Endodermal cell (in vitro differentiated cells): ENCODE measurements at regions not wholly inside any gene's neighbourhood (a gene's known extent, or its start where the extent isn't known, plus 50 kb on each side); places are given as distances from the start of the nearest gene placed in this dataset.

Experiments used
- DNase-seq: peaks from one replicate; pipeline ENCODE4 v3.0.0-alpha.2; 2017
- H3K27ac ChIP-seq: 2 replicates; pipeline ENCODE4 v1.5.1; 2013; ENCODE audit warnings: mild to moderate bottlenecking, low read depth, low read length, moderate library complexity
- H3K27me3 ChIP-seq: 2 replicates; pipeline ENCODE4 v1.6.1; 2013; ENCODE audit warnings: mild to moderate bottlenecking, low read length, moderate library complexity; ENCODE audit not compliant: insufficient read depth, control insufficient read depth, poor library complexity, severe bottlenecking
- H3K36me3 ChIP-seq: 2 replicates; pipeline ENCODE4 v1.7.0; 2013; ENCODE audit warnings: mild to moderate bottlenecking, low read length, moderate library complexity; ENCODE audit not compliant: control insufficient read depth, insufficient read depth
- H3K4me1 ChIP-seq: one replicate; pipeline ENCODE4 v1.7.0; 2013; ENCODE audit warnings: low read length; ENCODE audit not compliant: control insufficient read depth, insufficient read depth
- H3K4me3 ChIP-seq: 2 replicates; pipeline ENCODE4 v1.5.1; 2013; ENCODE audit warnings: mild to moderate bottlenecking, low read length, moderate library complexity
- H3K9ac ChIP-seq: 2 replicates; pipeline ENCODE4 v1.6.1; 2013; ENCODE audit warnings: mild to moderate bottlenecking, low read length, moderate library complexity; ENCODE audit not compliant: poor library complexity, severe bottlenecking; ENCODE audit errors: extremely low read depth
- H3K9me3 ChIP-seq: 2 replicates; pipeline ENCODE4 v1.6.1; 2013; ENCODE audit warnings: mild to moderate bottlenecking, low read length, moderate library complexity; ENCODE audit not compliant: control insufficient read depth
- H3K27ac Mint-ChIP-seq: 2 replicates; pipeline ENCODE4 v1.8.0; 2020; ENCODE audit warnings: mixed read lengths
- H3K27me3 Mint-ChIP-seq: 2 replicates; pipeline ENCODE4 v1.8.0; 2021; ENCODE audit warnings: mild to moderate bottlenecking, mixed read lengths; ENCODE audit not compliant: insufficient read depth
- H3K36me3 Mint-ChIP-seq: 2 replicates; pipeline ENCODE4 v1.8.0; 2020; ENCODE audit warnings: low read depth, mixed read lengths
- H3K4me1 Mint-ChIP-seq: 2 replicates; pipeline ENCODE4 v1.8.0; 2020; ENCODE audit warnings: mixed read lengths
- H3K4me3 Mint-ChIP-seq: 2 replicates; pipeline ENCODE4 v1.8.0; 2020; ENCODE audit warnings: mild to moderate bottlenecking, moderate library complexity, mixed read lengths
- H3K9me3 Mint-ChIP-seq: 2 replicates; pipeline ENCODE4 v1.8.0; 2020; ENCODE audit warnings: mild to moderate bottlenecking, mixed read lengths
- CTCF ChIP-seq: fragments of 200-600 bp; sonication (generic); conservative IDR thresholded peaks from 2 replicates; pipeline ENCODE4 v1.5.0; 2021; ENCODE audit warnings: antibody characterized with exemption, mild to moderate bottlenecking
- WGBS, 2 experiments: methylation state at CpG; one replicate each; pipeline versions ENCODE4 v1.1.5 to v1.1.7; 2013; ENCODE audit warnings: missing lambda C conversion rate in 2 of 2, mixed read lengths in 1 of 2; ENCODE audit not compliant: insufficient coverage in 1 of 2, insufficient read length in 1 of 2; 5-methylcytosine and 5-hydroxymethylcytosine counted together

GRCh38 chr1:165147799-165148198 lies 208.7 kb downstream of the LMX1A start:
- no peaks in the 10 kb centered on the region for H3K9me3 ChIP-seq
- no peak overlapping the region for H3K27ac Mint-ChIP-seq
- H3K27me3 ChIP-seq: peaks cover 31% of the 10 kb centered on the region
- no peak for TF ChIP-seq CTCF
- no peak overlapping the region for H3K9ac ChIP-seq
- DNase-seq: no peak
- 92 to 95% methylated on average over 2 of the region's 2 CpGs for WGBS, 2 experiments
- no peaks in the 10 kb centered on the region for H3K36me3 Mint-ChIP-seq
- H3K9me3 Mint-ChIP-seq: no peaks in the 10 kb centered on the region
- no peak overlapping the region for H3K4me3 Mint-ChIP-seq
- H3K27me3 Mint-ChIP-seq: peaks cover 55% of the 10 kb centered on the region
- no peak overlapping the region for H3K4me3 ChIP-seq
- no peaks in the 10 kb centered on the region for H3K4me1 Mint-ChIP-seq
- H3K27ac ChIP-seq: no peak overlapping the region
- no peaks in the 10 kb centered on the region for H3K36me3 ChIP-seq
- no peaks in the 10 kb centered on the region for H3K4me1 ChIP-seq

DNA sequence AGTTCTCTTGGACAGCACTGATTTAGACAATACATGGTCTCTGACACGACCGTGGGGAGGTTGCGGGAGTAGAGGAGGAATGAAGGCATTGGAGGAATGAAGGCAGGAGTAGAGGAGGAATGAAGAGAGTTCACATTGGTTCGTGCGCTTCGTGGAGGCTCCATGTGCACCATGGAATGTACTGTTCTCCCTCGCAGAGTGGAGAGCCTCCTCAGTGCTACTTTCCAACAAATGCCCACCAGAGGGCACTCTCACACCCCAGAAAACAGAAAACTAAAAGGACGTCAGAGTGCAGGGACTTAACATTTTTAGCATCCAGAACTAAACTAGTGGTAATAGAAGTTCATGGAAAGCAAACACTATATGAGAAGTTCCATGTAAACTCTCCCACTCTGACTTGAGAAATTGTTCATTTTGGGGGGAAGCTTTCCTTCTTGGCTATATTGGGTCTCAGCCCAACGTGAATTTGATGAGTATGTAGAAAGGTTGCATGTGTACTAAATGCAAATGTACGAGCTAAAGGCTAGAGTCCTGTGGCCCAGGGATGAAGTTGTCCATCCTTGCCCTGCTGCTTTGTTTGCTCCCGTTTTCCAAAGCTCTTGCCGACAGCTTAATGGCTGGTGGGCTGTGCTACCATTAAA lies 211.6 kb downstream of the LMX1A start:
- Mint-ChIP-seq H3K9me3 (no peaks in the 10 kb centered on the region), H3K27ac (no peak overlapping the region), H3K4me3 (no peak overlapping the region), H3K4me1 (no peaks in the 10 kb centered on the region), H3K36me3 (no peaks in the 10 kb centered on the region), H3K27me3 (peaks cover 65% of the 10 kb centered on the region)
- Histone ChIP-seq H3K27ac (no peak overlapping the region), H3K9ac (no peak overlapping the region), H3K4me3 (no peak overlapping the region), H3K27me3 (peaks cover 41% of the 10 kb centered on the region), H3K36me3 (no peaks in the 10 kb centered on the region), H3K9me3 (no peaks in the 10 kb centered on the region), H3K4me1 (no peaks in the 10 kb centered on the region)
- peak; percentile 90 for DNase-seq
- WGBS, 2 experiments: 30 to 43% methylated on average over 5 to 12 of the region's 12 CpGs
- peak; percentile 91 for TF ChIP-seq CTCF

DNA sequence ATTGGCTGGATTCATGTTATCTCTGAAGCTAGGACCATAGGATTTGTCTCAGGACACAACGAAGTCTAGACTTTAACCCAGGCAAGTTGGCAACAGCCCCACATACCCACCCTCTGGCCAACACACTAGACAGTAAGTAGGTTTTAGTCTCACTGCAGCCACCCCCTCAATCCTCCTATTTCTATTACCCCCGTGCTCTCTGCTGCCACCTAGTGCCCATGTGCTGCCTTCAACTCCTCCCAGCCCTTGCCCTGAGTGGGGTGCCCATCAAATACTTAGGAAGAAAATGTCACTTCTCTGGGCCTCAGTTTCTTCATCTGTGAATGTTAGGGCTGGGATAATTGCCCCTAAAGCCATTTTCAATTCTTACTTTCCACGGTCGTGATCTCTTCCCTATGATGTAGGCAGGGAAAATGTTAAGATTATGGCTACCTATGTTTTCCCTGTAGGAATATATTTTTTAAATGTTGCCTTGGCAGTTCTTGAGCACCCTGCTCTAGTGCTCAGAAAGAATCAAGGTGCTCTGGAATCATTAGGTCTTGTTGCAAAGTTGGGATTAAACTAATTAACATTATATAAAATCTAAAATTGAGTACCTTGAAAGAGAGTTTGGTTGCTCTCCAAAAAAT lies 213.0 kb downstream of the LMX1A start:
- Mint-ChIP-seq H3K4me3 (no peak overlapping the region), H3K27ac (no peak overlapping the region), H3K36me3 (no peaks in the 10 kb centered on the region), H3K9me3 (no peaks in the 10 kb centered on the region), H3K4me1 (no peaks in the 10 kb centered on the region), H3K27me3 (peaks cover 72% of the 10 kb centered on the region)
- Histone ChIP-seq H3K4me1 (no peaks in the 10 kb centered on the region), H3K27ac (no peak overlapping the region), H3K36me3 (no peaks in the 10 kb centered on the region), H3K9me3 (no peaks in the 10 kb centered on the region), H3K4me3 (no peak overlapping the region), H3K9ac (no peak overlapping the region), H3K27me3 (peaks cover 52% of the 10 kb centered on the region)
- peak; percentile 89 for TF ChIP-seq CTCF
- 73 to 92% methylated on average over 3 to 4 of the region's 4 CpGs for WGBS, 2 experiments
- peak; percentile 82 for DNase-seq
